HG02885 (cell line): ENCODE measurements at regions not wholly inside any gene's neighbourhood (a gene's known extent, or its start where the extent isn't known, plus 50 kb on each side); places are given as distances from the start of the nearest gene placed in this dataset.
"Not testable (repeated sequence)": the region's sequence is repeated elsewhere in the genome, so short reads cannot be mapped to it uniquely, and the experiment has no call there.

Experiments
- ATAC-seq: cut with Tn5 transposase; IDR thresholded peaks from one replicate; pipeline ENCODE4 v1.9.1; 2021; ENCODE audit warnings: mild to moderate bottlenecking; ENCODE audit not compliant: unreplicated experiment, poor library complexity

DNA sequence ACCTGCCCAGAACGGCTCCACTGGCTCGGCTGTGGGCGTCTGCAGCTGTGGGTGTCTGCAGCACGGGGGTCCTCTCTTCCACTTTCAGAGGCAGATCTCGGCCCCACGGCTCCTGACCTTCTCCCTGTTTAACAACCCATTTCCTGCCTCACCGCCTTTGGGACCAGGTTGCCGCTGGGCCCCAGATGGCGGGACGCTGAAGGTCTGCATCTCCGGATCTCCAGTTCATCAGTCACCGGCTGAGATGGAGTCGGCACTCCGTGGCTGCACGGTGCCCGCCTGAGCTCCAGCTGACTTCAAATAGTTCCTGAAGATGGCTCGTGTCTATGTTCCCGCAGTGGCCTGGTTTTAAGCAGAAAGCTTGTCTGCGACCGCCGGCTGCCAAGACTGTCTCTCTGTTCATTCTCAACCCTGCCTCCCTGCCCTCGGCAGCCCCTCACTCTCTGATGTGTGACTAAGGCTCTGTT, 475.9 kb downstream of the BRD1 start:
- no peak for ATAC-seq

DNA sequence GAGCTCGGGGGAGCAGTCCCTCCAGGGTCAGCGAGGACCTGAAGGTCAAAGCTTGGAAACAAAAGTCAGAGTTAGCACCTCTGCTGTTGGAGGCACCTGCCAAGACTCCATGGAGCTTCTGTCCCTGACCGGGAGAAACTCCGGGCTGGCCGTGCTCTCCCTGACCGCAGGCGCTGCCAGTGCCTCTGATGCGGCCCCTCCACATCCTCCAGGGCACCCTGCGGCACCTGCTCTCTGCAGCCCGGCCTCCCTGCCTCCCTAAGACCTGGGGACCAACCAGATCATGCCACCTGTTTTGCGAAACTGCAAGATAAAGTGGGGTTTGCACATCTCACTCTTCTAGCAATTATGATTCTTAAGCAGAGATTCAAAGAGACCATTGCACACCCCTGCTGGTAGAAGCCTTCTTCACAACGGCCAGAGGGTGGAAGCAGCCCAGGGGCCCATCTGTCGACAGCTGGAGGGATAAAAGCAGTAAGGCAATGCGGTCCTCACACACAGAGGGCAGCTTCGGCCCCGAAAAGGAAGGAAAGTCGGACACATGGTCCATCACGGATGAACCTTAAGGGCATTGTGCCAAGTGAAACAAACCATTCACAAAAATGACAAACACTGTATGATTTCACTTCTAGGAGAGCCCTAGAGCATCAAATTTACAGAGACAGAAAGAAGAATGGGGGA, 477.1 kb downstream of the BRD1 start:
- ATAC-seq, result no peak

DNA sequence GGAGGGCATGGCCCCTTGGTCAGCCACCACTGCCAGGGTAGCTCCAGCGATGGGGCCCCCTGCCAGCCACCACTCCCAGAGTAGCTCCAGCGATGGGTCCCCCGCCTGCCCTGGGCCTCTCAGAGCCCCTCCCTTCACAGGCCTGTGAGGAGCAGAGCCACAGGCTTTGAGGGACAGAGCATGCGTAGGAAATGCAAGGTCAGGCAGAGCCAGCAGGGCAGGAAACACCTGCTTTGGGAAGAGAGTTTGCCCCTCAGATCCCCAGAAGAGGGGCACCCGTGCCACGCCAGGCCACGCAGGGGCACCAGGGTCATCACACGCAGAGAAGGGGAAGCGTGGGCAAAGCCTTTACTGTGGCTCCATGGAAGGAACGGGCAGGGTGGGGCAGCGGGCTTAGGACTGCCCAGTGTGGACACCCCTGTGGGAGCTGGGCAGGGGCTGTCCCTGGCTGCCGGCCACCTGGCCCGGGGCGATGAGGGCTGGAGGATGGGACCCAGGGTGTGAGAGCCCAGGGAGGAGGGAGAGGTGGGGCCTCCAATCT, 477.8 kb downstream of the BRD1 start:
- no peak for ATAC-seq

DNA sequence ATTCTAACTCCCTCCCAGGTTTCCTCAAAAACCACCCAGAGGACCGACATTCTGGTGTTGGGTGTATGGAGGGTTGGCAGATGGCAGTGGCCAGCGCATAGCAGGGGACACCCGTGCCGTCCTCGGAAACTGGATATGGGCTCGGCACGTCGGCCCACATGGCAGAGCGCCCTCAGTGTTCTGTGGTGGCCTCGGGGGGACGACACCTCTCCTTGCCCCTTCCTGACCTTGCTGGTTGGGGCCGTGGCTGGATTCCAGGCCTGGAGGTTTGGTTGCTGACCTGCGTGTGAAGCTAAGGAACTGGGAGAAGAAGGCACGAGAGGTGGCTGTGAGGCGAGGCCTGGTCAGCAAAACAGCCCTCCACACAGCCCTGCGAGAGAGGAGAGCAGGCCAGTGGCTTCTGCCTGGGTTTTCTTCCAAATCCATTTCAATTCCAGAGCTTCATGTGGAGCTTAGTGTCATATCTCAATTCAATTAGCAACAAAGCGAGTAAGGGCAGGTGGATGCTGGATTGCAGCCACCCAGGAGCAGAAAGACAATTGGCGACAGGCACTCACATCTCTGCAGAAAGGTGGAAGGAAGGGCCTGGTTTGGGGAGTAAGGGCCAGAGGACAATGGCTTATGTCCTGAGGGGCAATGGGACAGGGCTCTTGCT, 478.4 kb downstream of the BRD1 start:
- no peak for ATAC-seq

DNA sequence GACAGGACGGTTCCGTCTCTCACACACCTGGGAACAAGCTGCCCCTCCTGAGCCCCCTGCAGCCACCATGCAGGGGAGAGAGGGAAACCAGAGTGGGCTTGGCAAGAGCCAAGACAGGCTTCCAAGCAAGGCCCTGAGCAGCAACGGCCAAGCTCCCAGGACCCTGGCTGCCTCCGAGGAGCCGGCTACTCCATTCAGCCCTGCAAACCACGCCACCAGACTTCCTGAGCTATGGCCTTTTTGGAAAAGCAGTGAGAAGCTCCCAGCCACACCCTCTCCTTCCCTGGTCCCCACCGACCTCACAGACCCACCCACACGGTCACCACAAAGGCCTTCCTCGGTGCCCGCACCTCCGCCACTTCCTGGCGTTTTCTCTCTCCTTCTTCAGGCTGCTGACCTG, 479.0 kb downstream of the BRD1 start:
- no peak for ATAC-seq

DNA sequence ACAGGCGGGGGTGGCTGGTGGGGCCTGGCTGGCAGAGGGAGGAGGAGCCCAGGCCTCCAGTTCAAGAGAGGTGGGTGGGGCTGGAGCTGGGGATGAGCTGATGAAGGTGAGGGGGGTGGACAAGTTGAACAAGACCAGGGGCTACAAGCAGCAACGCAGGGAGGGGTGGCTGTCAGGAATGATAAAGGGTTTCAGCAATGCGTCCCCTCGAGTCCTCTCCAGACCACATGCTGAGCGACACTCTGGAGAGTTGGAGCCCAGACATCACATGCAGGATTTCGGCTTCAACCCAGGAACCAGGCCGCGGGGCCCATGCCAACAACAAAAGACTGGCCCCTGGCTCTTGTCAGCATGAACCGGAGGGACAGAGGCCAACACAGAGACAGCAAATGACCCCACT, 480.3 kb downstream of the BRD1 start:
- ATAC-seq, result no peak

DNA sequence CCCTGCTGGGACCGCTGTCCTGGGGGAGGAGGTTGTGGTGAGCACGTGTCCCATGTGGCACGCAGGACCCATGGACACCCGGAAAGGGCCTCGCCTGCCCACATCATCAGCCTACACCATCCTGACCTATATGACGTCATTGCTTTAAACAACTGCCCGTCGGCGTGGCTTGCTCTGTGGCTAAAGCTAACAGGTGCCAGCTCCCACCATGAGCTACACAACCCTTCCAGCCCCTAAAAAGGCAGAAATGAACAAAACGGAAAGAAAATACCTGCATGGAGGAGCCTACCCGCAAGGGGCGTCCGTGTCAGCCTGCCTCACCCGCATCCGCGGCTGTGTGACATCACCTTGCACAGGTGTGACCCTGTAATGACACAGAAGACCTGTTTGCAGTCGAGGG, 481.8 kb downstream of the BRD1 start:
- no peak for ATAC-seq

DNA sequence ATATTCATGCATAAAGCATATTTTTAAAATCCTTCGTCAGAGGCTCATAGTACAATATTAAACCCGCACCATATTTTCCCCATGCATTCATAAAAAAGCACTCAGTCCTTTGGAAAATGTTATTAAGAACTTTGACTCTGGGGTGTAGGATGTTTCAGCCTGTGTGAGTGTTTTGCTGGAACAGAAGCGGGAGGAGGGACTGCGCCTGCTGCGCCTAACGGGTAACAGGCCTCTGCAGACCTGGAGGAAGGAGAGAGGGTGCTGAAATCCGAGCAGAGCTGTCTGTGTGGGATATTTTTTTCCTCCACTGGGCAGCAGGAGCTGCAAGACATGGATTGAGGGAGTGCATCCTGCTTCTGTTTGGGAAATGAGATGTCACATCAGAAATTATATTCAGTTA, 483.0 kb downstream of the BRD1 start:
- ATAC-seq, result no peak

DNA sequence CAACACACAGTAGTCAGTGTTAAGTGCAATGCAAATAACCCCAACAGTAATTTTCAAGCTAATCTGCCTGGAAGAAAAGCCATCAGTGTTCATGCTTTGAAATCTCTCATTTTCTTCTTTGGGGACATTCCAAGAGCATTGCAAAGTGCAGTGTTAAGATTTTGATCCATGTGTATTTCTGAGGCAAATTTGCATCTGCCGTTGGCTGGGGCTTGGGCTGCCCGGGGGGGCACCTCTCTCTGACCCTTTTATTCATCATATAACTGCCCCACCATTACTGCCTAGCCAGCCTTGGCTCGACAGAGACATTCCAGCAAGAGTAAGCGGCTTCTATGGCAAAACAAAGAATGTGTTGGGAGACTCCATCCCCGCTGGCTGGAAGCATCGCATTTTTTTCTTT, 483.5 kb downstream of the BRD1 start:
- ATAC-seq, result no peak

DNA sequence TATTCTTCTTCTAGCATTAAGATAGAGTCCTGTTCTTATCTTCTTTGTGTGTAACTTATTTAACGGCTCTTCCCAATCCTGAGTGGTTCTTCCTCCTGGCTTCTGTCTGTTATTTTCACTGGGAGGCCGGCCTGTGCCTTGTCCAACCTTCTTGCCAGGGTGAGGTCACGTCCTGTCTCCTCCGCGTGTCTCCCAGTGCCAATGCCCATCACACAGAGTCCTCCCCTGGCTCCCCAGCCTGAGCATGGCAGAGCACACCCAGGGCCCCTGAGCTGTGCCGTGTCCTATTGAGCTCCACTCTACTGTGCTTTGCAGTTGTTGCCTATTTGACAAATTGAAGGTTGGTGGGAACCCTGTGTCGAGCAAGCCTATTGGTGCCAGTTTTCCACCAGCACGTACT, 487.3 kb downstream of the BRD1 start:
- no peak for ATAC-seq

DNA sequence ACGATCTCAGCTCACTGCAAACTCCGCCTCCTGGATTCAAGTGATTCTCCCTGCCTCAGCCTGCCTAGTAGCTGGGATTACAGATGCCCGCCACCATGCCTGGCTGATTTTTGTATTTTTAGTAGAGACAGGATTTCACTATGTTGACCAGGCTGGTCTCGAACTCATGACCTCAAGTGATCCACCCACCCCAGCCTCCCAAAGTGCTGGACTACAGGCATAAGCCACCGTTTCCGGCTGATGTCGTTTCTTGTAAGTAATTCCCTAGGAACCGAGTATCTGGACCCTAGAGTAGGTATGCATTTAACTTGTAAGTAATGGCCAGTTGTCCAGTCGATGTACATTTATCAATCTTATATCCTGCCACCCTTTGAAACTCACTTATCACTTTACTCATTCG, 491.2 kb downstream of the BRD1 start:
- ATAC-seq, result not testable (repeated sequence)

DNA sequence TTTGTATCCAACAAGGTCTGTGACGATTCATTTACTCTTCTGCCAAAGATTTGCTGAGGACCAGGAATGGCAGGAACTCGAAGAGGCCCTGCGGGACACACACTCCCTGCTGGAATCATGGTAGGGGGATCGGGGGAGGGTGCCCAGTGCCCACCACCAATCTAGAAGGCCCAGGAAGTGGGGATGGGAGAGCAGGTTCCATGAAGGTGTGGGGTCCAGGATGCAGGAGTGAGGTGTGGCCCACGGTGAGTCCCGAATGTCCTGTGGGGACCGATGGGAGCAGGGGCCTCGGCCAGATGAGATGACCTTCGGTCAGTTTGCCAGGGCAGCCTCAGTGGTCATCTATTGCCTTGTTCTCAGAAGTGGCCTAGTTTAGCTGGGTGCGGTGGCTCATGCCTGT, 492.7 kb downstream of the BRD1 start:
- ATAC-seq, result no peak

DNA sequence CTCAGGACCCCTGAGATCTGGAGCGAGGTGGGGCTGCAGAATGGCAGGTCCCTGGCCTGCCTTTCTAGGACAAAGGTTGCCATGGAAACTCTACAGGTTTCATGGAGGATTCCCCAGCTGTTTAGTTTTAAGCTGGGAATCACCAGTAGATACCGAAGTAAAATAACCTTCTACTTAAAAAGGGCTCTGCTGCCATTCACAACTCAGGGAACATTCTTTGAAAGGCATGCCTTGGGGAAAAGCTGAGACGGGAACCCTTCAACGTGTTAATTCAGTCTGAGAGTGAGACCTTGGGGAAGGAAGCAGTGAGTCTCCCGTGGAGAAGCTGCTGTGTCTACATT, 493.3 kb downstream of the BRD1 start:
- ATAC-seq, result no peak

DNA sequence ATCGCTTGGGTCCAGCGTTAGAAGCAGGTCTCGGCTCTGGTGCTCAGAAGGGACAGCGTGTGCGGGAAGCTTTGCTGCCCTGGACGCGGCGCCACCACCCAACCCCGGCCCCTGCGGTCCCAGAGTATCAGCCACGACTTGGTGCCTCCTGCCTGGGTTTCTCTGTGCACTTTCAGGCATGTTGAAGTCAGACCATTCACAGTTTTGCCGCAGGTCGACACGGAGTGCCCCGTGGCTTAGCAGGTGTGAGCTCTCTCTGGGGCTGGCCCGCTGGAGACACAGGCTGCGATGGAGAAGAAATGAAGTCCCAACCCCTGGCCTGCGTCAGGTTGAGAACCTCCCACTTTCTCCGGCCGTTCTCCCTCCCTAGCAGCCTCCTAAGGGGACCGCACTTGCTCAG, 494.5 kb downstream of the BRD1 start:
- ATAC-seq, result no peak

DNA sequence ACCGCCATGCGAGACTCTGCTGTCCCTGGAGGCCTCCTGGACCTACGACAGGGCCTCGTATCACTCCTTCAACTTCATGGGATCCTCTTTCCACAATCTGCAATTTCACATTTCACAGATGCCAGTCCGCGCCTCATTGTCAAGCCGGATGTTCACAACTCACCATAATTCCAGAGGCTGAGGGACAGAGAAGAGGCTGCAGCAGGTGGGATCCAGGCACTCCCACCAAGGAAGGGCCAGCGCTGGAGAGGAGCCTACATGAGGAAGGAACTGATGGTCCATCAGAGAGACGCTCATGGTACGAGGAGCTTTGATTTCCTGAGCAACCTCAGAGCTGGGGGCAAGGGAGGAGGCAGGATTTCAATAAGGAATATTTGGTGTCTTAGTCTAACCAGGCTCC, 495.0 kb downstream of the BRD1 start:
- ATAC-seq, result no peak

DNA sequence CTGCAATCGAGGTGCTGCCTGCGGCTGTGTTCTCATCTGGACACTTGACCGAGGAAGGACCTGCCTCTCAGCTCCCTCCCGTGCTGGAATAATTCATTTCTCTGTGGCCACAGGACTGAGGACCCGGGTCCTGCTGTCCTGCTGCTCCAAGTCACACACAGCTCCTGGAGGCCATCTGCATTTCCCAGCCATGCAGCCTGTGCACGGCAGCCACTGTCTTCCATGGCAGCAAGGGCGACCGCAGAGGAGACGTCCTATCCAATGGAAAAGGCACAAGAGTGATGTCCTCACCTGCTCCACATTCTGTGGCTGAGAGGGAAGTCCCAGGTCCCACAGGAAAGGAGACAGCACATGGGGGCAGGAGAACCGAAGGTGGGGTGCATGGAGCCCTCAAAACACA, 495.8 kb downstream of the BRD1 start:
- ATAC-seq, result no peak

DNA sequence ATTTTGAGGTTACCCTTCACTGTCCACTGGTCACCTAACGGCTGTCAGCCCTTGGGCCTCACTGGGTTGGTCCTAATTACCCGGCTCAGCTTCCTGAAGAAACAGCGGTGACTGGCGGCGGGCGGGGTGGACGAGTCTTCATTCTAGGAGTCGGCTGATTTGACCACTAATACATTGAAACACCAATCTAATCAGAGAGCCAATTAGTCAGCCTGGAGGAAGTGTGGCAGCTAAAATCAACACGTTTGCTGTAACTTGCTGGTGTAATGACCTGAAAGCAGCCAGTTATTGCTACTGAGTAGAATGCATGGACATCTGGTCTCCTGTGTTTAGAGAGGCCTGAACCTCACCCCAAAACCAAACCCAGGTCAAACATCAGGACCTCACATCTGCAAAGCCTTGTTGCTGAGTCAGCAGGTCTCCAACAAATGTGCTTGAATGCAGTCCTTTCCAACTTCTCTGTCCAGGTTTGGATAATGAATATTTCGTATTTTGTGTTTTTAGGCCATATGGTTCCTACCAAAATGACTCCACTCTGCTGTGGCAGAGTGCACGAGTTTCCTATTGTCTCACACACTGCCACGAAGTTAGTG, 496.4 kb downstream of the BRD1 start:
- ATAC-seq, result no peak

DNA sequence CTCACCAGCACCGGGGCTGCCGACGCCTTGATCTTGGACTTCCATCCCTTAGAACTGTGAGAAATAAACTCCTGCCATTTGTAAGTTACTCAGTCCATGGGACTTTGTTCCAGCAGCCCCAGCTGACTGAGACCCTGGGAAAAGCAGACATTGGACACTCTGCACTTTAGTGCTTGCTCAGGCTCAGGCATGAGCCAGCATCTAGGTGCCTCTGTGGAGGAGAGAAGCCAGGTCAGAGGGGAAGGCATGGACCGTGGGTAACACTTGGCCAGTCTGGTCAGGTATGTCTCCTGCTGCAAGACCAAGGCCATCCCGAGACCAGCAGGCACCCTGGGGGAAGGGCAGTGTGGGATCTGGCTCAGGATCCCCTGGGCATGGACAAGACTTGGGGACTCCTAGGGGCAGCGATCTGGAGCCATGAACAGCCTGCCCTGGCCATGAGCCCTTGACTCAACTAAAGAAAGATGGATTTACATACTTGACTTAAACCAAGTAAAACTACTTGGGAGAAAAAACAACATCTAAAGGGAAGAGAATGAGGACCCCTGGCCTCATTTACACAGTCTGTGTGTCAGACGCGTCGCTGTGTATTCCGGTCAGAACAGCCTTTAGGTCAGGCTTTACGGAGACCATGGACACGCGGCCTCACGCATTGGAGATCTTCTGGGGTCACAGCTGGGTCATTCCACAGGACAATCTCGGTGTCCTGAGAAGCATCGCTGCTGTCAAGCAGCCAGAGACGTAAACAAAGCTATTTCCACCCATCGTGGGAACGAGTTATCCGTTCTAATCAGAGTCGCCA, 497.1 kb downstream of the BRD1 start:
- ATAC-seq, result no peak

DNA sequence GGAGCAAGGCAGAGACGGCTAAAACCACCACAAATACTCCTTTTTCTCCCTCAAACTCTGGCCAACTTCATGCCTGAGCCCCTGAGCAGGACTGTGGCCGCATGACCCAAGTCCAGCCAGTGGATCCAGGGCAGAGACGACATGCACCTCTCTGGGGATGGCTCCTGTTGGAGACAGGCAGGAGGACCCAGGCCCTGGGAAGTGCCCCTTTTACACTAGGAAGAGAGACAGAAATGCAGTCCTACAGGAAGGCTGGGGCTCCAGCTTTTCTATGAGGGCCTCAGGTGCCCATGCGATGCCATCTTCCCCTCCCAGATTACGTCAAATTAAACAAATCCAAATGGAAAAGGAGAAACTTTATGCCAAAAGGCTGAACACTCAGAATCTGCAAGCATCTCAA, 498.0 kb downstream of the BRD1 start:
- ATAC-seq, result no peak

DNA sequence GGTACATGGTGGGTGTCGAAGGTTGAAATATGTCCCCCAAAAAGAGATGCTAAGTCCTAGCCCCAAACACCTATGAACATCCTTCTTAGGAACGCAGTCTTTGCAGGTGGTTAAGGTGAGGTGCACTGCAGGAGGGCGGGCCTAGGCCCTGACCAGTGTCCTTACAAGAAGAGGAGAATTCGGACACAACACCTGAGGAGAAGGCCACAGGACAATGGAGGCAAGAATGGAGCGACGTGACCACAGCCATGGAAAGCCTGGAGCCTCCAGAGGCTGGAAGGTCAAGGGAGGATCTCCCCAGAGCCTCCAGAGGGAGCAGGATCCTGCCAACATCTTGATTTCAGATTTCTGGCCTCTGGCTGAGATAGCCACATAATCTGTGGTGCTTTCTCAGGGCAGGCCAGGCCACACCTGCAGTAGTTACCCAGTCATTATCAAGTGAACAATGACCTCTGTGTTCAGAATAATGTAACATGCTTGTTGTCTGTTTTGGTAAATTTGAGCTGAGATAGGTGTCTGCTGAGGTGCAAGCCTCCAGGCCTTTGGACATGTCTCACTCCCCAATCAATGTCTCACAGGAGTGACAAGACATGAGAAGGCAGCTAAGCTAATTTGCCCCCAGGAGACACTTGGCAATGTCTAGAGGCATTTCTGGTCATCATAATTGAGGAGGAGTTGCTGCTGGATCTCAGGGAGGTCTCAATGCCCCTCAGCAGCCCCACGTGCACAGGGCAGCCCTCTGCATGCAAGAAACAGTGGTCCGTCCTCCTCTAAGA, 498.9 kb downstream of the BRD1 start:
- no peak for ATAC-seq
